ENCODE measurements at regions not wholly inside any gene's neighbourhood (a gene's known extent, or its start where the extent isn't known, plus 50 kb on each side); places are given as distances from the start of the nearest gene placed in this dataset.

- TF ChIP-seq CTCF (optimal IDR thresholded peaks at IDR 0.05 in 1 of 3, IDR thresholded peaks at IDR 0.05 in 1 of 3, conservative IDR thresholded peaks at IDR 0.05 in 1 of 3; ENCODE audit: extremely low read depth in 1 of 3, insufficient read depth in 2 of 3, low read length in 3 of 3): no peak
- TF ChIP-seq EZH2 (IDR thresholded peaks at IDR 0.05; ENCODE audit: low read length): no peak
Observed at GRCh38 chr12:24175929-24176328, 226.5 kb upstream of the SOX5 start.

All from keratinocyte (primary cell).